LHCN-M2 (cell line): ENCODE measurements at regions not wholly inside any gene's neighbourhood (a gene's known extent, or its start where the extent isn't known, plus 50 kb on each side); places are given as distances from the start of the nearest gene placed in this dataset.

Source experiments
- DNase-seq: peaks from one replicate; pipeline ENCODE4 v3.0.0-alpha.2; 2012; ENCODE audit warnings: low read depth

- no peak for DNase-seq
Measured at GRCh38 chr13:39858794-39859193, 203.3 kb downstream of the COG6 start.

- no peak for DNase-seq
Measured at GRCh38 chr13:39859898-39860297, 204.4 kb downstream of the COG6 start.

- DNase-seq = no peak
Measured at GRCh38 chr13:39862900-39863299, 207.4 kb downstream of the COG6 start.

GRCh38 chr13:39864221-39864620 lies 208.8 kb downstream of the COG6 start:
- DNase-seq = no peak

GRCh38 chr13:39866722-39867121 lies 211.3 kb downstream of the COG6 start:
- DNase-seq = no peak

GRCh38 chr13:39867807-39868206 lies 212.3 kb downstream of the COG6 start:
- DNase-seq = no peak

GRCh38 chr13:39870197-39870747 lies 214.8 kb downstream of the COG6 start:
- DNase-seq = no peak

GRCh38 chr13:39874331-39875053 lies 219.0 kb downstream of the COG6 start:
- no peak for DNase-seq

GRCh38 chr13:39875111-39875987 lies 219.9 kb downstream of the COG6 start:
- no peak for DNase-seq

GRCh38 chr13:39876258-39876657 lies 220.8 kb downstream of the COG6 start:
- peak; percentile 95 for DNase-seq

GRCh38 chr13:39877134-39877533 lies 221.7 kb downstream of the COG6 start:
- no peak for DNase-seq

GRCh38 chr13:39879286-39880035 lies 224.0 kb downstream of the COG6 start:
- no peak for DNase-seq

GRCh38 chr13:39881383-39881782 lies 225.9 kb downstream of the COG6 start:
- DNase-seq = no peak

GRCh38 chr13:39881887-39882286 lies 226.4 kb downstream of the COG6 start:
- DNase-seq = no peak

GRCh38 chr13:39884166-39884565 lies 228.7 kb downstream of the COG6 start:
- no peak for DNase-seq

- no peak for DNase-seq
Measured at GRCh38 chr13:39886336-39886735, 230.9 kb downstream of the COG6 start.

GRCh38 chr13:39887387-39887786 lies 231.9 kb downstream of the COG6 start:
- no peak for DNase-seq

- peak; percentile 74 for DNase-seq
Measured at GRCh38 chr13:39888865-39889810, 233.7 kb downstream of the COG6 start.

GRCh38 chr13:39890537-39890936 lies 235.1 kb downstream of the COG6 start:
- no peak for DNase-seq
